Natural killer cell (primary cell): ENCODE measurements at regions not wholly inside any gene's neighbourhood (a gene's known extent, or its start where the extent isn't known, plus 50 kb on each side); places are given as distances from the start of the nearest gene placed in this dataset.

Source experiments
- ATAC-seq, 3 donors: fragments of 150-1000 bp in 2 of 3; fragments of 200-7000 bp in 1 of 3; cut with Tn5 transposase; 1 replicate in 1 of 3; 2 replicates in 2 of 3; pipeline ENCODE4 v1.10.0; 2021; ENCODE audit warnings: mild to moderate bottlenecking in 2 of 3, moderate library complexity in 2 of 3
- DNase-seq, 2 donors: peaks; one replicate each; pipeline versions ENCODE4 v3.0.0 to v3.0.0-alpha.2; 2013 to 2021; ENCODE audit warnings: mixed read lengths in 1 of 2
- H3K27ac ChIP-seq: one replicate; pipeline ENCODE4 v1.5.1; 2013; ENCODE audit warnings: mild to moderate bottlenecking, low read length
- H3K27me3 ChIP-seq: one replicate; pipeline ENCODE4 v1.6.1; 2013; ENCODE audit warnings: low read length; ENCODE audit not compliant: control insufficient read depth, insufficient read depth
- H3K36me3 ChIP-seq: one replicate; pipeline ENCODE4 v1.6.1; 2013; ENCODE audit warnings: low read length; ENCODE audit not compliant: control insufficient read depth, insufficient read depth
- H3K4me1 ChIP-seq: one replicate; pipeline ENCODE4 v1.6.1; 2013; ENCODE audit warnings: low read length; ENCODE audit not compliant: control insufficient read depth, insufficient read depth
- H3K4me3 ChIP-seq: one replicate; pipeline ENCODE4 v1.5.1; 2013; ENCODE audit warnings: low read length
- H3K9me3 ChIP-seq: one replicate; pipeline ENCODE4 v1.6.1; 2013; ENCODE audit warnings: low read length; ENCODE audit not compliant: control insufficient read depth, insufficient read depth
- H3K27ac Mint-ChIP-seq, 2 donors: one replicate each; pipeline ENCODE4 v1.8.0; 2022; ENCODE audit warnings: mild to moderate bottlenecking in 2 of 2, mixed read lengths in 2 of 2, moderate library complexity in 1 of 2
- H3K27me3 Mint-ChIP-seq, 2 donors: one replicate each; pipeline ENCODE4 v1.8.0; 2022; ENCODE audit warnings: low read depth in 2 of 2, mixed read lengths in 2 of 2
- H3K36me3 Mint-ChIP-seq: one replicate; pipeline ENCODE4 v1.8.0; 2022; ENCODE audit warnings: mixed read lengths
- H3K4me1 Mint-ChIP-seq, 2 donors: one replicate each; pipeline ENCODE4 v1.8.0; 2022; ENCODE audit warnings: mixed read lengths in 2 of 2
- H3K4me3 Mint-ChIP-seq: one replicate; pipeline ENCODE4 v1.8.0; 2022; ENCODE audit warnings: mild to moderate bottlenecking, moderate library complexity, mixed read lengths
- H3K9me3 Mint-ChIP-seq, 2 donors: one replicate each; pipeline ENCODE4 v1.8.0; 2022; ENCODE audit warnings: mixed read lengths in 2 of 2
- WGBS: methylation state at CpG from one replicate; pipeline ENCODE4 v1.1.7; 2013; ENCODE audit warnings: missing lambda C conversion rate; ENCODE audit not compliant: insufficient coverage; 5-methylcytosine and 5-hydroxymethylcytosine counted together
- intact Hi-C: fragments of 100-400 bp; cut with micrococcal nuclease; formaldehyde crosslinking; loops from one replicate; pipeline ENCODE4 v1.14.2; 2022
- TF ChIP-seq, protein P1 (sequence below): fragments of 200-600 bp; IDR thresholded peaks from one replicate; pipeline ENCODE4 v1.8.0; 2022; ENCODE audit warnings: antibody characterized with exemption

DNA sequence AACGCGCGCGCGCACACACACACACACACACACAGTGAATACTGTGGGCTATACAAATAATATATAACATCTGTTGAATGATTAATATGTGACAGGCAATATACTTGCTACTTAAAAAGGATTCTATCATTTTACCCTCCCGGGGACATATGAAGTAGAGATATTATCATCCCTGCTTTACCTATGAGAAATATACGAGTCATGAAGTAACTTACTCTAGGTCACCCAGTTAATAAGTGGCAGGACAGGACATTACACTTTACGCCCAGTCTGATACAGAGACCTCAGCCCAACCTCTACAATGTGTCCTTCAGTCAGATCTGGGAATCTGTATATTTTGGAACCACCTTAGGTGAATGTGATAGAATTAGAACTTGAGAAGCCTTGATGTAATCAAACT is 55.4 kb downstream of the CCDC54 start:
- no peak for DNase-seq
- H3K4me1 Mint-ChIP-seq = peaks cover 14% of the 10 kb centered on the region in 2 donors
- Histone ChIP-seq H3K9me3 (no peaks in the 10 kb centered on the region), H3K4me1 (peaks cover 24% of the 10 kb centered on the region), H3K27ac (no peak overlapping the region), H3K36me3 (no peaks in the 10 kb centered on the region), H3K27me3 (peaks cover 10% of the 10 kb centered on the region), H3K4me3 (no peak overlapping the region)
- 100% methylated on average over 1 of the region's 8 CpGs for whole genome bisulfite sequencing
- TF ChIP-seq, protein P1, sequence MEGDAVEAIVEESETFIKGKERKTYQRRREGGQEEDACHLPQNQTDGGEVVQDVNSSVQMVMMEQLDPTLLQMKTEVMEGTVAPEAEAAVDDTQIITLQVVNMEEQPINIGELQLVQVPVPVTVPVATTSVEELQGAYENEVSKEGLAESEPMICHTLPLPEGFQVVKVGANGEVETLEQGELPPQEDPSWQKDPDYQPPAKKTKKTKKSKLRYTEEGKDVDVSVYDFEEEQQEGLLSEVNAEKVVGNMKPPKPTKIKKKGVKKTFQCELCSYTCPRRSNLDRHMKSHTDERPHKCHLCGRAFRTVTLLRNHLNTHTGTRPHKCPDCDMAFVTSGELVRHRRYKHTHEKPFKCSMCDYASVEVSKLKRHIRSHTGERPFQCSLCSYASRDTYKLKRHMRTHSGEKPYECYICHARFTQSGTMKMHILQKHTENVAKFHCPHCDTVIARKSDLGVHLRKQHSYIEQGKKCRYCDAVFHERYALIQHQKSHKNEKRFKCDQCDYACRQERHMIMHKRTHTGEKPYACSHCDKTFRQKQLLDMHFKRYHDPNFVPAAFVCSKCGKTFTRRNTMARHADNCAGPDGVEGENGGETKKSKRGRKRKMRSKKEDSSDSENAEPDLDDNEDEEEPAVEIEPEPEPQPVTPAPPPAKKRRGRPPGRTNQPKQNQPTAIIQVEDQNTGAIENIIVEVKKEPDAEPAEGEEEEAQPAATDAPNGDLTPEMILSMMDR = no peak
- no peaks in the 10 kb centered on the region for H3K9me3 Mint-ChIP-seq
- intact Hi-C loops = loop anchor here (5.0 kb wide), 1 partner anchor 90 kb away; the partner anchor contains the start of gene BBX
- H3K36me3 Mint-ChIP-seq = no peaks in the 10 kb centered on the region
- ATAC-seq = no peak
- peak overlapping the region; percentile 90 for H3K4me3 Mint-ChIP-seq
- H3K27ac Mint-ChIP-seq = no peak overlapping the region
- H3K27me3 Mint-ChIP-seq = peaks cover 16 to 41% of the 10 kb centered on the region in 2 donors

DNA sequence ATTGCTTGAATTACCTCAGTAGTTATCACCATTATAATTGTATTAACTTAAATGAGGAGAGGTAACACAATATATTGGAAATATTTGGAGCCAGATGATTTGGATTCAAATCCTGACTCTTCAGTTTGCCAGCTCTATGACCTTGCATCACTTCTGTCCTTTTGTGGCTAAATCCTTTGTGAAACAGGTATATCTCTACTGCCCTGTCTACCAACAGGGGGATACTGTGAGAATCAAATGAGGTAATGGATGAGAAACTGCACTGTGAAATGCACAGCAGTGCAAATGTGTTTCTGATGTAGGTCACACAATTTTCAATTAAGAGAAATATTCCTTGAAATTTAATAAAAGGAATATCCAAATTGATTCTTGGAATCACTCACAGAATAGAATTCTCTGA is 58.8 kb downstream of the CCDC54 start:
- ATAC-seq (no peak), DNase-seq (no peak)
- Histone ChIP-seq H3K27ac (no peak overlapping the region), H3K9me3 (no peaks in the 10 kb centered on the region), H3K27me3 (peaks cover under 1% of the 10 kb centered on the region), H3K4me1 (peaks cover 10% of the 10 kb centered on the region), H3K4me3 (no peak overlapping the region), H3K36me3 (no peaks in the 10 kb centered on the region)
- H3K36me3 Mint-ChIP-seq = no peaks in the 10 kb centered on the region
- intact Hi-C loops = no loop called here
- peaks cover 7 to 23% of the 10 kb centered on the region in 2 donors for H3K27me3 Mint-ChIP-seq
- H3K4me1 Mint-ChIP-seq = peaks cover 0 to 5% of the 10 kb centered on the region in 2 donors
- H3K27ac Mint-ChIP-seq = no peak overlapping the region
- no peak overlapping the region for H3K4me3 Mint-ChIP-seq
- H3K9me3 Mint-ChIP-seq = no peaks in the 10 kb centered on the region
- TF ChIP-seq, protein P1 = no peak

DNA sequence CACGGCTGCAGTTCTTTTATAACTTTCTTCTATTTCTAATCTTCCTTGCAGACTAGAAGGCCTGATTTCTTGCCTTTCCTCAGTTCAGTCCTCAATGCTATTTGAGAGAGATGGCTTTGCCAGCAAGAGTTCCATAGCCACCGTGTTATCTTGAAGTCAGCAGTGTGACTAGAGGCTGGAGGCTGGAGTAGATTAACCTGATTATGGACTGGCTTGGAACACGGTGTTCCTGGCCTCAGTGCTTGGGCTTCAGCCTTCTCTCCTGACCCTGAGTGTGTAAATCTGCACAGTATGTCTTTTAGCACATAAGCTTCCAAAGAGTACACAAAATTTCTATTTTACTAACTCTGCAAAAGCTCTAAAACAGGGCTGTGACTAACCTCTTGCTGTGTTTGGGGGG is 61.4 kb downstream of the CCDC54 start:
- H3K36me3 ChIP-seq = no peaks in the 10 kb centered on the region
- H3K4me3 Mint-ChIP-seq = no peak overlapping the region
- DNase-seq (no peak), ATAC-seq (no peak)
- no peaks in the 10 kb centered on the region for H3K27me3 ChIP-seq
- H3K27me3 Mint-ChIP-seq = peaks cover 7 to 20% of the 10 kb centered on the region in 2 donors
- intact Hi-C loops = no loop called here
- H3K27ac Mint-ChIP-seq = no peak overlapping the region
- no peaks in the 10 kb centered on the region for H3K36me3 Mint-ChIP-seq
- WGBS = 75% methylated on average over 3 of the region's 3 CpGs
- no peak overlapping the region for H3K4me3 ChIP-seq
- TF ChIP-seq, protein P1 = no peak
- no peak overlapping the region for H3K27ac ChIP-seq
- H3K9me3 ChIP-seq = no peaks in the 10 kb centered on the region
- H3K4me1 ChIP-seq = no peaks in the 10 kb centered on the region
- no peaks in the 10 kb centered on the region for H3K9me3 Mint-ChIP-seq
- no peaks in the 10 kb centered on the region for H3K4me1 Mint-ChIP-seq

DNA sequence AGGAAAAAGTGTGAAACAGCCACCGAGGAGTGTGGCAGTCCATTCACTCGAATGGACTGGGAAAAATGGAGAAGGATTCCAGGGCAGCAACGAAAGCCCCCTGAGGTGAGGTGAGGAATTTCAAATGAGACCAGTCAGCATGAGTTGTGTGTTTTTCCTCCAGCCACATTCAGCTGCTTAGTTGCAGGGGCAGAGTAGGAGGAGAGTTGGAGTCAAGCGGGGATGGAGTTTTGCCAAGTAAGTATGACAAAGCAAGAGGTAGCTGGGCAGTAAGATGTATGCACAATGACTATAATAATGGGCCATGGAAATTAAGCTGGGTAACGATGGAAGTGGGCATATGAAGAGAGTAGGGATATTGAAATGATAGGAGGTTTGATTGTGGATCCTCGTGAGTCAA is 64.4 kb downstream of the CCDC54 start:
- Mint-ChIP-seq H3K9me3 (no peaks in the 10 kb centered on the region), H3K36me3 (no peaks in the 10 kb centered on the region), H3K27me3 (peaks cover 0 to 5% of the 10 kb centered on the region in 2 donors), H3K4me3 (no peak overlapping the region), H3K27ac (no peak overlapping the region), H3K4me1 (no peaks in the 10 kb centered on the region)
- TF ChIP-seq, protein P1 = no peak
- Histone ChIP-seq H3K9me3 (no peaks in the 10 kb centered on the region), H3K27me3 (no peaks in the 10 kb centered on the region), H3K4me1 (no peaks in the 10 kb centered on the region), H3K36me3 (no peaks in the 10 kb centered on the region), H3K4me3 (no peak overlapping the region), H3K27ac (no peak overlapping the region)
- intact Hi-C loops = no loop called here
- DNase-seq (no peak), ATAC-seq (no peak)
- WGBS = 87% methylated on average over 6 of the region's 6 CpGs
